ENCODE measurements at regions not wholly inside any gene's neighbourhood (a gene's known extent, or its start where the extent isn't known, plus 50 kb on each side); places are given as distances from the start of the nearest gene placed in this dataset.

DNA sequence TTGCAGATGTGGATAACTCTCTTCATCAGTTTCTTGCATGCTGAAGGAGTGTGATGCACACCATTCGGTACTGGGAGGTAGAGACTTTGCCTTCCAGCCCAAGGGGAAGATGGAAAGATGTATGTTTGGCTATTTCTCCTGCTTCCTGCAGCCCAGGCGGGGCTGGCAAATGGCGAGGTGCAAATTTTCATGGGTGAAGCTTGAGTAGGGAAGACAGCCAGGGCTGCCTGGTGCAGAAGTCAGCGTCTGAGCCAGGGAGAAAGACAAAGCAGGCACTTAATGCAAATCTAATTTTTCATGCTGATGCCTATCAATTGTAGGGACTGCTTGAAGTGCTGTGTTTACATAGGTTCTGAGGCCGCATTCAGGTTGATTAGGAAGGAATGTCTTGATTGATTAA, 384.7 kb upstream of the EEF2KMT start:
- TF ChIP-seq POLR2AphosphoS5 (IDR thresholded peaks at IDR 0.05; ENCODE audit: borderline replicate concordance, low read depth, low read length) (no peak), EZH2 (IDR thresholded peaks at IDR 0.05) (no peak), FOXP2 (optimal IDR thresholded peaks at IDR 0.05; ENCODE audit: control extremely low read depth, extremely low read length, insufficient read depth) (no peak)

All from SK-N-MC (cell line).